Fibroblast of the aortic adventitia (primary cell): ENCODE measurements at regions not wholly inside any gene's neighbourhood (a gene's known extent, or its start where the extent isn't known, plus 50 kb on each side); places are given as distances from the start of the nearest gene placed in this dataset.
"Not testable (repeated sequence)": the region's sequence is repeated elsewhere in the genome, so short reads cannot be mapped to it uniquely, and the experiment has no call there.

ENCODE experiments used
- DNase-seq: peaks from one replicate; pipeline ENCODE4 v3.0.0-alpha.2; 2010; ENCODE audit warnings: low read depth
- H3K4me3 ChIP-seq: 2 replicates; pipeline ENCODE4 v1.5.1; 2011; ENCODE audit warnings: low read depth, mild to moderate bottlenecking, control low read depth, low read length, moderate library complexity
- CTCF ChIP-seq: IDR thresholded peaks from 2 replicates; pipeline ENCODE4 v1.5.1; 2011; ENCODE audit warnings: mild to moderate bottlenecking, low read length, control low read depth, inconsistent platforms; ENCODE audit not compliant: insufficient read depth

DNA sequence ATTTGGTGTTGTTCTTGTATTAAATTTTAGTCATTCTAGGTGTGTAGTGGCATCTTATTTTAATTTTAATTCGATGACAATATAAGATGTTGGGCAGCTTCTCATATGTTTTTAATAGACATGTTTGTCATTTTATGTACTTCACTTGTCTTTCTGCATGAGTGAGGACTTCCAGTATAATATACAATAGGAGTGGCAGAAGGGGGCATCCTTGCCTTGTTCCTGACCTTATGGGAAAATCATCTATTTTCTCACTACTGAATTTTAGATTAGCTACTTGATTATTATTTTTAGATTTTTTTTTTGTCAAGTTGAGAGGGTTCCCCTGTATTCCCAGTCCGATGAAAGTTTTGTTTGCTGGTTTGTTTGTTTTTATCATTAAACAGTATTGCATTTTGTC, 495.2 kb upstream of the GRM3 start:
- no peak for TF ChIP-seq CTCF
- H3K4me3 ChIP-seq, result no peak overlapping the region
- no peak for DNase-seq

DNA sequence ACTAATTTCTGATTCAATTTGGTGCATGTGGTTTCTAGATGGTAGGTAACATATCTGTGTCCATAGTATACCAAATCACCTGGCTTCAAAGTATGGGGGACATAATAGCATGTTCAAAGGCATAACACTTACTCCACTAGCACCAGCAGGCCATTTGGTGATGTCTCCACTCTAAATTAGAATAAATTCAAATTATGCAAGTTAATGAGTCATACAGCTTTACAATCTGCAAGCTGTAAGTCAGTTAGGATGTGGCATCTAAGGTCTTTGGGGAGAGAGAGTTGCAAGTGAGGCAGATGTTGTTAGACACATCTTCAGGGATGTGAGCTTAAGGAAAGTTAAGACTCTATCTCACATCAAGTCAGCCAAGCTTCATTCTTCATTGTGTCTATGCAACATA, 506.4 kb upstream of the GRM3 start:
- no peak overlapping the region for H3K4me3 ChIP-seq
- no peak for TF ChIP-seq CTCF
- no peak for DNase-seq

DNA sequence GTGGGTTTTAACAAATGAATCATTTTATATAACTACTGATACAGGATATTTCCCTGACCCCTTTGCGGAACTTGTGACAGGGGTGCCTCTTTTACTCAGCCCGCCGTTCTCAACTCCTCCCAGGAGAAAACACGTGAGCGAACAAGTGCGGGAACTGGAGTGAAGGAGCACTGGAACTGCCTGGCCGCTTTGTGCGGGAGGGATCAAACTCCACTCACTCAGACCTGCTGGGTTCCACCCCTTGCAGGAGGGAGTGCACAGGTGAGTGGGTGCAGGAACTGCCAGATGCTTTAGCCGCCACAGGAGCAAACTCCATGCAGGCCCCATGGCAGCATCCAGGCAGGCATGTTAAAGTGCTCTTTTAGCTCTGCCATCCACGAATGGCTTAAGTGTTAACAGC, 513.4 kb upstream of the GRM3 start:
- no peak overlapping the region for H3K4me3 ChIP-seq
- DNase-seq, result no peak
- no peak for TF ChIP-seq CTCF

- no peak overlapping the region for H3K4me3 ChIP-seq
- TF ChIP-seq CTCF, result no peak
- no peak for DNase-seq
These were observed 520.2 kb upstream of the GRM3 start for GRCh38 chr7:86123476-86123875.

GRCh38 chr7:86094166-86094669, 549.5 kb upstream of the GRM3 start:
- DNase-seq, result no peak
- no peak for TF ChIP-seq CTCF
- no peak overlapping the region for H3K4me3 ChIP-seq

DNA sequence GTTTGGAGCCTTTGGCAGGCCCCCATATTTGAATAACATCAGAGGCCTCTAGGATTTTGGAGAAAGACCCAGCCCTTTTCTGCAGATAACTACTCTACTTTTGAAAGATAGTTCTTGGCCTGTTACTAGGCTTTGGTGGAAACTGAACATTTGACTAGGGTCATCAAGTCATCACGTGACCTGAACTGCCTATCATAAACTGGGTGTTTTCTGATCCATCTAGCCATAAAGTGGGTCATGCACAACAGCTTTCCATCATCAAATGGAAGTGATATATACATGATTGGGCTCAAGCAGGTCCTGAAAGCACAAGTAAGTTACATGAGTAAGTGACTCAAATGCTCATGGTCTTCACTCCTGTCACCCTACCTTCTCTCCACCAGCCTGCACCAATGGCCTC, 552.3 kb upstream of the GRM3 start:
- no peak for DNase-seq
- TF ChIP-seq CTCF, result no peak
- H3K4me3 ChIP-seq, result no peak overlapping the region

- DNase-seq, result no peak
- TF ChIP-seq CTCF, result no peak
- no peak overlapping the region for H3K4me3 ChIP-seq
These were observed 554.3 kb upstream of the GRM3 start for GRCh38 chr7:86089455-86089854.

DNA sequence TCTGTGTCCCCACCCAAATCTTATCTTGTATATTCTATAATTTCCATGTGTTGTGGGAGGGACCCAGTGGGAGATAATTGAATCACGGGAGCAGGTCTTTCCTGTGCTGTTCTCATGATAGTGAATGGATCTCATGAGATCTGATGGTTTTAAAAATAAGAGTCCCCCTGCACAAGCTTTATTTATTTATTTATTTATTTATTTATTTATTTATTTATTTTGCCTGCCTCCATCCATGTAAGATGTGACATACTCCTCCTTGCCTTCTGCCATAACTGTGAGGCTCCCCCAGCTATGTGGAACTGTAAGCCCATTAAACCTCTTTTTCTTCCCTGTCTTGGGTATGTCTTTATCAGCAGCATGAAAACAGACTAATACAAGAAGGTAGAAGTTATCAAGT, 579.1 kb upstream of the GRM3 start:
- DNase-seq, H3K4me3 ChIP-seq: not testable (repeated sequence)
